GM20000 (cell line): ENCODE measurements at regions not wholly inside any gene's neighbourhood (a gene's known extent, or its start where the extent isn't known, plus 50 kb on each side); places are given as distances from the start of the nearest gene placed in this dataset.
"Not testable (repeated sequence)": the region's sequence is repeated elsewhere in the genome, so short reads cannot be mapped to it uniquely, and the experiment has no call there.

Source experiments
- DNase-seq: peaks from one replicate; pipeline ENCODE4 v3.0.0; 2012; ENCODE audit warnings: low spot score
- CTCF ChIP-seq: IDR thresholded peaks from 2 replicates; pipeline ENCODE4 v1.5.1; 2012; ENCODE audit warnings: mild to moderate bottlenecking, control low read depth; ENCODE audit errors: extremely low read depth, missing control alignments

- TF ChIP-seq CTCF, result no peak
Observed at GRCh38 chr18:77342736-77343135, 93.1 kb downstream of the GALR1 start.

GRCh38 chr18:77343846-77344510 lies 94.3 kb downstream of the GALR1 start:
- TF ChIP-seq CTCF, result no peak
- no peak for DNase-seq

More at GRCh38 chr18:77342736-77343135, 93.1 kb downstream of the GALR1 start:
- no peak for DNase-seq

- no peak for DNase-seq
Observed at GRCh38 chr18:77344786-77345500, 95.3 kb downstream of the GALR1 start.

GRCh38 chr18:77346208-77346810 lies 96.7 kb downstream of the GALR1 start:
- TF ChIP-seq CTCF, result no peak
- DNase-seq, result no peak

More at GRCh38 chr18:77344786-77345500, 95.3 kb downstream of the GALR1 start:
- TF ChIP-seq CTCF, result no peak

GRCh38 chr18:77353349-77353748 lies 103.7 kb downstream of the GALR1 start:
- DNase-seq, result not testable (repeated sequence)

- TF ChIP-seq CTCF, result no peak
- DNase-seq, result no peak
Observed at GRCh38 chr18:77359561-77360314, 110.1 kb downstream of the GALR1 start.

- no peak for TF ChIP-seq CTCF
- no peak for DNase-seq
Observed at GRCh38 chr18:77360315-77361190, 110.9 kb downstream of the GALR1 start.
